IMR-90 (cell line): ENCODE measurements at regions not wholly inside any gene's neighbourhood (a gene's known extent, or its start where the extent isn't known, plus 50 kb on each side); places are given as distances from the start of the nearest gene placed in this dataset.

Experiments used
- ATAC-seq: fragments of 200-7000 bp; cut with Tn5 transposase; 2 replicates; pipeline ENCODE4 v1.9.1; 2020; ENCODE audit warnings: low read depth, mild to moderate bottlenecking, moderate library complexity
- BruUV-seq: library from RNA; stranded (reverse); fragments of 400-500 nt; replicated peaks from 2 replicates; lab custom pipeline; 2021; lab: Mats Ljungman, UMichigan
- CTCF ChIA-PET: fragments of 300-600 bp; formaldehyde crosslinking; extraction: SDS; loops from one replicate; lab custom pipeline; 2021; ENCODE audit warnings: antibody characterized with exemption; lab: Yijun Ruan, JAX
- POLR2A ChIA-PET: fragments of 300-600 bp; sonication (Branson Sonifier 250); formaldehyde crosslinking; loops from one replicate; lab custom pipeline; 2022; ENCODE audit warnings: antibody characterized with exemption; ENCODE audit not compliant: unreplicated experiment; lab: Charles Lee
- DNase-seq: peaks from one replicate; pipeline ENCODE4 v3.0.0; 2013
- H2AFZ ChIP-seq: replicated peaks from 2 replicates; pipeline ENCODE3; 2013; ENCODE audit warnings: low read length, mild to moderate bottlenecking; ENCODE audit not compliant: poor library complexity
- H2AK5ac ChIP-seq: 2 replicates; pipeline ENCODE4 v1.6.1; 2013; ENCODE audit warnings: low read depth, low read length, inconsistent platforms
- H2AK9ac ChIP-seq: replicated peaks from 2 replicates; pipeline ENCODE3; 2013; ENCODE audit warnings: mild to moderate bottlenecking, low read depth, low read length, moderate library complexity; ENCODE audit not compliant: poor library complexity
- H2BK120ac ChIP-seq: 2 replicates; pipeline ENCODE4 v1.6.1; 2013; ENCODE audit warnings: low read depth, low read length, inconsistent platforms
- H2BK15ac ChIP-seq: 3 replicates; pipeline ENCODE4 v1.6.1; 2013; ENCODE audit warnings: low read depth, low read length, inconsistent platforms
- H2BK20ac ChIP-seq: 2 replicates; pipeline ENCODE4 v1.6.1; 2013; ENCODE audit warnings: low read depth, mild to moderate bottlenecking, inconsistent platforms, low read length, moderate library complexity
- H2BK5ac ChIP-seq: 2 replicates; pipeline ENCODE4 v1.6.1; 2013; ENCODE audit warnings: mild to moderate bottlenecking, low read depth, low read length, inconsistent platforms; ENCODE audit not compliant: poor library complexity, severe bottlenecking
- H3K14ac ChIP-seq: replicated peaks from 2 replicates; pipeline ENCODE4 v1.6.1; 2013; ENCODE audit warnings: low read depth, low read length, inconsistent platforms
- H3K18ac ChIP-seq: 2 replicates; pipeline ENCODE4 v1.6.1; 2013; ENCODE audit warnings: low read depth, low read length, control low read depth
- H3K23ac ChIP-seq: 2 replicates; pipeline ENCODE4 v1.6.1; 2013; ENCODE audit warnings: low read depth, low read length, inconsistent platforms
- H3K27ac ChIP-seq: 2 replicates; pipeline ENCODE4 v1.5.1; 2013; ENCODE audit warnings: mild to moderate bottlenecking, control low read depth, low read length; ENCODE audit not compliant: insufficient read depth
- H3K27me3 ChIP-seq: 2 replicates; pipeline ENCODE4 v1.6.1; 2013; ENCODE audit warnings: low read length; ENCODE audit not compliant: control insufficient read depth, insufficient read depth
- H3K36me3 ChIP-seq: 2 replicates; pipeline ENCODE4 v1.6.1; 2013; ENCODE audit warnings: low read length, mixed read lengths; ENCODE audit not compliant: control insufficient read depth, insufficient read depth
- H3K4ac ChIP-seq: 2 replicates; pipeline ENCODE4 v1.6.1; 2013; ENCODE audit warnings: low read depth, low read length, inconsistent platforms
- H3K4me1 ChIP-seq: 2 replicates; pipeline ENCODE4 v1.6.1; 2013; ENCODE audit warnings: low read length, mixed read lengths; ENCODE audit not compliant: control insufficient read depth, insufficient read depth
- H3K4me2 ChIP-seq: 2 replicates; pipeline ENCODE4 v1.6.1; 2013; ENCODE audit warnings: low read depth, mild to moderate bottlenecking, control low read depth, low read length, moderate library complexity
- H3K4me3 ChIP-seq: 2 replicates; pipeline ENCODE4 v1.5.1; 2013; ENCODE audit warnings: low read depth, mild to moderate bottlenecking, control low read depth, low read length, moderate library complexity; ENCODE audit not compliant: insufficient read depth
- H3K56ac ChIP-seq: 2 replicates; pipeline ENCODE4 v1.6.1; 2013; ENCODE audit warnings: low read length, inconsistent platforms; ENCODE audit not compliant: insufficient read depth; ENCODE audit errors: extremely low read depth
- H3K79me1 ChIP-seq, 2 experiments: 2 replicates each; pipeline ENCODE4 v1.6.1; 2013; ENCODE audit warnings: low read length in 2 of 2, inconsistent platforms in 1 of 2, low read depth in 1 of 2
- H3K9ac ChIP-seq: 2 replicates; pipeline ENCODE4 v1.6.1; 2013; ENCODE audit warnings: low read depth, low read length, control low read depth
- H3K9me1 ChIP-seq: 2 replicates; pipeline ENCODE4 v1.6.1; 2013; ENCODE audit warnings: low read length, inconsistent platforms; ENCODE audit not compliant: insufficient read depth
- H3K9me3 ChIP-seq: 2 replicates; pipeline ENCODE4 v1.6.1; 2013; ENCODE audit warnings: low read length; ENCODE audit not compliant: control insufficient read depth, insufficient read depth
- H4K20me1 ChIP-seq: 2 replicates; pipeline ENCODE4 v1.6.1; 2013; ENCODE audit warnings: low read length, inconsistent platforms; ENCODE audit not compliant: insufficient read depth
- H4K5ac ChIP-seq: 2 replicates; pipeline ENCODE4 v1.6.1; 2013; ENCODE audit warnings: mild to moderate bottlenecking, low read depth, low read length, control low read depth
- H4K8ac ChIP-seq, 2 experiments: 2 replicates each; pipeline ENCODE4 v1.6.1; 2013; ENCODE audit warnings: low read depth in 2 of 2, low read length in 2 of 2, control low read depth in 1 of 2, inconsistent platforms in 1 of 2
- H4K91ac ChIP-seq: 2 replicates; pipeline ENCODE4 v1.6.1; 2013; ENCODE audit warnings: low read depth, low read length, inconsistent platforms; ENCODE audit not compliant: insufficient read depth
- FOS ChIP-seq: fragments of 150-350 bp; IDR thresholded peaks from 2 replicates; pipeline ENCODE4 v1.6.1; 2016; ENCODE audit warnings: low read depth, low read length
- USF2 ChIP-seq: fragments of 150-350 bp; IDR thresholded peaks from 2 replicates; pipeline ENCODE4 v1.6.1; 2017; ENCODE audit warnings: mild to moderate bottlenecking, antibody characterized with exemption, low read length, low read depth
- WGBS, 2 experiments: methylation state at CpG; one replicate each; pipeline versions ENCODE4 v1.1.5 to v1.1.7; 2013; ENCODE audit warnings: missing lambda C conversion rate in 2 of 2; ENCODE audit not compliant: insufficient read length in 1 of 2; ENCODE audit errors: extremely low coverage in 2 of 2; 5-methylcytosine and 5-hydroxymethylcytosine counted together
- dilution Hi-C: fragments of 300-500 bp; cut with HindIII; formaldehyde crosslinking; loops from one replicate; pipeline ENCODE4 v1.14.3; 2018; ENCODE audit warnings: low sequenced_read_pairs; ENCODE audit not compliant: unreplicated experiment
- in situ Hi-C: fragments of 300-500 bp; cut with MboI; formaldehyde crosslinking; loops from 3 replicates; pipeline ENCODE4 v1.14.3; 2019; ENCODE audit warnings: low sequenced_read_pairs, inconsistent platforms, mixed read lengths
- intact Hi-C: fragments of 100-400 bp; cut with micrococcal nuclease; formaldehyde crosslinking; loops from 2 replicates; pipeline ENCODE4 v1.10.0; 2022

- Histone ChIP-seq H4K8ac (no peak overlapping the region), H4K5ac (no peak overlapping the region), H3K9ac (no peak overlapping the region), H3K23ac (no peak overlapping the region), H3K4me1 (peaks cover 2% of the 10 kb centered on the region; the same call in 1 of the 2 replicates), H3K9me3 (no peaks in the 10 kb centered on the region), H3K4me2 (no peak overlapping the region), H2AK9ac (no peak overlapping the region), H3K9me1 (no peaks in the 10 kb centered on the region), H4K91ac (no peak overlapping the region), H2BK20ac (no peak overlapping the region), H2BK120ac (no peak overlapping the region), H3K79me1 (no peaks in the 10 kb centered on the region), H3K4ac (no peak overlapping the region), H3K27me3 (no peaks in the 10 kb centered on the region), H3K14ac (no peak overlapping the region), H3K18ac (no peak overlapping the region), H3K36me3 (no peaks in the 10 kb centered on the region), H2AFZ (no peak overlapping the region), H3K27ac (no peak overlapping the region), H2BK5ac (no peak overlapping the region), H3K4me3 (no peak overlapping the region), H4K20me1 (no peaks in the 10 kb centered on the region), H3K56ac (no peak overlapping the region), H2BK15ac (no peak overlapping the region), H2AK5ac (no peak overlapping the region)
- DNase-seq: peak; percentile 67
- in situ Hi-C loops (no loop called here), dilution Hi-C loops (no loop called here), intact Hi-C loops (no loop called here)
- WGBS, 2 experiments: no CpG with 5 or more reads among the region's 2 CpGs
- POLR2A ChIA-PET: no interaction called here
- TF ChIP-seq FOS (peak; percentile 30; the same call in 1 of the 2 replicates), USF2 (no peak)
- BruUV-seq: no TSS peak
- CTCF ChIA-PET: no interaction called here
- ATAC-seq: peak; percentile 50
These were observed 290.6 kb downstream of the PIK3R1 start for GRCh38 chr5:68505917-68506860.
